ENCODE measurements at regions not wholly inside any gene's neighbourhood (a gene's known extent, or its start where the extent isn't known, plus 50 kb on each side); places are given as distances from the start of the nearest gene placed in this dataset.

- CTCF ChIA-PET, result no interaction called here
- Mint-ChIP-seq H3K4me3 (no peak overlapping the region), H3K27ac (no peak overlapping the region), H3K9me3 (no peaks in the 10 kb centered on the region), H3K4me1 (ENCODE audit: low read depth) (no peaks in the 10 kb centered on the region), H3K27me3 (no peaks in the 10 kb centered on the region), H3K36me3 (no peaks in the 10 kb centered on the region)
- POLR2A ChIA-PET, result no interaction called here
- intact Hi-C loops (cut with micrococcal nuclease), result no loop called here
- no peak for DNase-seq
Observed at GRCh38 chr11:15607361-15608036, 492.8 kb downstream of the INSC start.

GRCh38 chr11:15609445-15609844, 494.7 kb downstream of the INSC start:
- POLR2A ChIA-PET, result no interaction called here
- Mint-ChIP-seq H3K4me1 (ENCODE audit: low read depth) (no peaks in the 10 kb centered on the region), H3K9me3 (no peaks in the 10 kb centered on the region)

GRCh38 chr11:15610881-15611280, 496.2 kb downstream of the INSC start:
- ChIA-PET POLR2A (no interaction called here), CTCF (no interaction called here)
- Mint-ChIP-seq H3K27ac (no peak overlapping the region), H3K4me3 (no peak overlapping the region), H3K4me1 (ENCODE audit: low read depth) (no peaks in the 10 kb centered on the region), H3K9me3 (no peaks in the 10 kb centered on the region), H3K27me3 (no peaks in the 10 kb centered on the region), H3K36me3 (no peaks in the 10 kb centered on the region)
- intact Hi-C loops (cut with micrococcal nuclease), result no loop called here
- DNase-seq, result no peak

More at GRCh38 chr11:15609445-15609844, 494.7 kb downstream of the INSC start:
- DNase-seq, result no peak
- intact Hi-C loops (cut with micrococcal nuclease), result no loop called here
- H3K36me3 Mint-ChIP-seq, result no peaks in the 10 kb centered on the region
- CTCF ChIA-PET, result no interaction called here
- no peak overlapping the region for H3K4me3 Mint-ChIP-seq
- H3K27ac Mint-ChIP-seq, result no peak overlapping the region
- no peaks in the 10 kb centered on the region for H3K27me3 Mint-ChIP-seq

GRCh38 chr11:15613251-15613650, 498.5 kb downstream of the INSC start:
- Mint-ChIP-seq H3K27ac (no peak overlapping the region), H3K36me3 (no peaks in the 10 kb centered on the region), H3K4me1 (ENCODE audit: low read depth) (no peaks in the 10 kb centered on the region), H3K4me3 (no peak overlapping the region), H3K27me3 (no peaks in the 10 kb centered on the region), H3K9me3 (no peaks in the 10 kb centered on the region)
- intact Hi-C loops (cut with micrococcal nuclease), result no loop called here
- ChIA-PET CTCF (no interaction called here), POLR2A (no interaction called here)
- DNase-seq, result no peak

GRCh38 chr11:15613789-15614188, 499.1 kb downstream of the INSC start:
- no peaks in the 10 kb centered on the region for H3K9me3 Mint-ChIP-seq
- no peaks in the 10 kb centered on the region for H3K36me3 Mint-ChIP-seq
- POLR2A ChIA-PET, result no interaction called here
- CTCF ChIA-PET, result no interaction called here
- no peak overlapping the region for H3K27ac Mint-ChIP-seq
- intact Hi-C loops (cut with micrococcal nuclease), result no loop called here
- no peak overlapping the region for H3K4me3 Mint-ChIP-seq
- H3K27me3 Mint-ChIP-seq, result no peaks in the 10 kb centered on the region
- no peaks in the 10 kb centered on the region for H3K4me1 Mint-ChIP-seq (ENCODE audit: low read depth)
- DNase-seq, result no peak

- DNase-seq, result no peak
- ChIA-PET POLR2A (no interaction called here), CTCF (no interaction called here)
- no peak overlapping the region for H3K4me3 Mint-ChIP-seq
- no peaks in the 10 kb centered on the region for H3K36me3 Mint-ChIP-seq
- H3K27ac Mint-ChIP-seq, result no peak overlapping the region
- H3K4me1 Mint-ChIP-seq (ENCODE audit: low read depth), result no peaks in the 10 kb centered on the region
- no peaks in the 10 kb centered on the region for H3K27me3 Mint-ChIP-seq
- no peaks in the 10 kb centered on the region for H3K9me3 Mint-ChIP-seq
- intact Hi-C loops (cut with micrococcal nuclease), result no loop called here
Observed at GRCh38 chr11:15615398-15616096, 500.8 kb downstream of the INSC start.

- DNase-seq, result no peak
- ChIA-PET CTCF (no interaction called here), POLR2A (no interaction called here)
- intact Hi-C loops (cut with micrococcal nuclease), result no loop called here
- H3K9me3 Mint-ChIP-seq, result no peaks in the 10 kb centered on the region
- no peak overlapping the region for H3K27ac Mint-ChIP-seq
- peaks cover 4% of the 10 kb centered on the region for H3K27me3 Mint-ChIP-seq
- H3K4me3 Mint-ChIP-seq, result no peak overlapping the region
- no peaks in the 10 kb centered on the region for H3K36me3 Mint-ChIP-seq
- H3K4me1 Mint-ChIP-seq (ENCODE audit: low read depth), result no peaks in the 10 kb centered on the region
Observed at GRCh38 chr11:15616130-15617105, 501.7 kb downstream of the INSC start.

- DNase-seq, result no peak
- intact Hi-C loops (cut with micrococcal nuclease), result no loop called here
- ChIA-PET POLR2A (no interaction called here), CTCF (no interaction called here)
- H3K4me3 Mint-ChIP-seq, result no peak overlapping the region
- H3K27ac Mint-ChIP-seq, result no peak overlapping the region
- H3K27me3 Mint-ChIP-seq, result peaks cover 4% of the 10 kb centered on the region
- no peaks in the 10 kb centered on the region for H3K4me1 Mint-ChIP-seq (ENCODE audit: low read depth)
- no peaks in the 10 kb centered on the region for H3K9me3 Mint-ChIP-seq
- H3K36me3 Mint-ChIP-seq, result no peaks in the 10 kb centered on the region
Observed at GRCh38 chr11:15617126-15617525, 502.4 kb downstream of the INSC start.

GRCh38 chr11:15618583-15619032, 503.9 kb downstream of the INSC start:
- H3K4me3 Mint-ChIP-seq, result no peak overlapping the region

GRCh38 chr11:15621565-15621964, 506.8 kb downstream of the INSC start:
- H3K27me3 Mint-ChIP-seq, result peaks cover 6% of the 10 kb centered on the region
- intact Hi-C loops (cut with micrococcal nuclease), result no loop called here
- ChIA-PET CTCF (interaction anchor here (1.4 kb wide), 1 partner anchor 28 kb away, joined by 5 read pairs; no protein-coding TSS in a partner anchor), POLR2A (no interaction called here)
- DNase-seq, result no peak
- H3K4me1 Mint-ChIP-seq (ENCODE audit: low read depth), result no peaks in the 10 kb centered on the region
- no peaks in the 10 kb centered on the region for H3K36me3 Mint-ChIP-seq
- no peaks in the 10 kb centered on the region for H3K9me3 Mint-ChIP-seq
- H3K4me3 Mint-ChIP-seq, result no peak overlapping the region
- H3K27ac Mint-ChIP-seq, result no peak overlapping the region

More at GRCh38 chr11:15618583-15619032, 503.9 kb downstream of the INSC start:
- intact Hi-C loops (cut with micrococcal nuclease), result no loop called here
- no peaks in the 10 kb centered on the region for H3K4me1 Mint-ChIP-seq (ENCODE audit: low read depth)
- peaks cover 6% of the 10 kb centered on the region for H3K27me3 Mint-ChIP-seq
- POLR2A ChIA-PET, result no interaction called here
- no peak for DNase-seq
- CTCF ChIA-PET, result no interaction called here
- no peaks in the 10 kb centered on the region for H3K9me3 Mint-ChIP-seq
- H3K36me3 Mint-ChIP-seq, result no peaks in the 10 kb centered on the region
- H3K27ac Mint-ChIP-seq, result no peak overlapping the region

GRCh38 chr11:15622231-15622890, 507.6 kb downstream of the INSC start:
- intact Hi-C loops (cut with micrococcal nuclease), result no loop called here
- no peak overlapping the region for H3K4me3 Mint-ChIP-seq
- no peaks in the 10 kb centered on the region for H3K4me1 Mint-ChIP-seq (ENCODE audit: low read depth)
- peaks cover 6% of the 10 kb centered on the region for H3K27me3 Mint-ChIP-seq
- H3K36me3 Mint-ChIP-seq, result no peaks in the 10 kb centered on the region
- CTCF ChIA-PET, result interaction anchor here (1.4 kb wide), 1 partner anchor 28 kb away, joined by 5 read pairs; no protein-coding TSS in a partner anchor
- POLR2A ChIA-PET, result no interaction called here
- no peaks in the 10 kb centered on the region for H3K9me3 Mint-ChIP-seq
- no peak for DNase-seq
- no peak overlapping the region for H3K27ac Mint-ChIP-seq

- no peaks in the 10 kb centered on the region for H3K9me3 Mint-ChIP-seq
- H3K27me3 Mint-ChIP-seq, result peaks cover 6% of the 10 kb centered on the region
- no peak for DNase-seq
- intact Hi-C loops (cut with micrococcal nuclease), result no loop called here
- CTCF ChIA-PET, result no interaction called here
- no peak overlapping the region for H3K27ac Mint-ChIP-seq
- H3K4me1 Mint-ChIP-seq (ENCODE audit: low read depth), result no peaks in the 10 kb centered on the region
- no peak overlapping the region for H3K4me3 Mint-ChIP-seq
- POLR2A ChIA-PET, result no interaction called here
- no peaks in the 10 kb centered on the region for H3K36me3 Mint-ChIP-seq
Observed at GRCh38 chr11:15624701-15625100, 510.0 kb downstream of the INSC start.

Measured in activated CD4-positive, alpha-beta memory T cell treated with anti-CD3 and anti-CD28 coated beads for 36 hours (primary cell).